Uterus (tissue), 2 donors: ENCODE measurements at regions not wholly inside any gene's neighbourhood (a gene's known extent, or its start where the extent isn't known, plus 50 kb on each side); places are given as distances from the start of the nearest gene placed in this dataset.

Source experiments
- CTCF ChIP-seq, 4 experiments: fragments of 200-600 bp in 2 of 4; fragments of 450-650 bp in 2 of 4; sonication (generic) in 2 of 4; IDR thresholded peaks; one replicate each; pipeline ENCODE4 v1.5.1; 2016 to 2019; ENCODE audit warnings: antibody characterized with exemption in 4 of 4, mild to moderate bottlenecking in 2 of 4, moderate library complexity in 1 of 4
- POLR2A ChIP-seq, 2 donors: fragments of 450-650 bp; IDR thresholded peaks; one replicate each; pipeline ENCODE4 v1.6.1; 2016; ENCODE audit warnings: antibody characterized with exemption in 2 of 2, mild to moderate bottlenecking in 1 of 2, moderate library complexity in 1 of 2

- no peak for TF ChIP-seq CTCF (IDR thresholded peaks at IDR 0.05)
- no peak for TF ChIP-seq POLR2A (IDR thresholded peaks at IDR 0.05)
Measured at GRCh38 chr2:6578416-6578815, 287.3 kb downstream of the CMPK2 start.
